Mucosa of rectum (tissue), 2 donors: ENCODE measurements at regions not wholly inside any gene's neighbourhood (a gene's known extent, or its start where the extent isn't known, plus 50 kb on each side); places are given as distances from the start of the nearest gene placed in this dataset.
"Not testable (repeated sequence)": the region's sequence is repeated elsewhere in the genome, so short reads cannot be mapped to it uniquely, and the experiment has no call there.

Source experiments
- H3K27ac ChIP-seq, 2 donors: one replicate each; pipeline ENCODE4 v1.7.0; 2013; ENCODE audit warnings: inconsistent platforms in 2 of 2, low read depth in 2 of 2, low read length in 2 of 2
- H3K27me3 ChIP-seq, 2 donors: one replicate each; pipeline ENCODE4 v1.7.0; 2013; ENCODE audit warnings: low read length in 2 of 2; ENCODE audit not compliant: control insufficient read depth in 2 of 2, insufficient read depth in 2 of 2
- H3K36me3 ChIP-seq, 2 donors: one replicate each; pipeline ENCODE4 v1.7.0; 2013; ENCODE audit warnings: low read length in 2 of 2; ENCODE audit not compliant: control insufficient read depth in 2 of 2, insufficient read depth in 2 of 2
- H3K4me1 ChIP-seq, 2 donors: one replicate each; pipeline ENCODE4 v1.7.0; 2013; ENCODE audit warnings: low read length in 2 of 2, mild to moderate bottlenecking in 1 of 2; ENCODE audit not compliant: control insufficient read depth in 2 of 2, insufficient read depth in 2 of 2
- H3K4me3 ChIP-seq, 2 donors: one replicate each; pipeline ENCODE4 v1.7.0; 2013; ENCODE audit warnings: low read length in 2 of 2
- H3K9ac ChIP-seq, 2 donors: one replicate each; pipeline ENCODE4 v1.7.0; 2013; ENCODE audit warnings: low read length in 2 of 2, low read depth in 1 of 2, mild to moderate bottlenecking in 1 of 2
- H3K9me3 ChIP-seq, 2 donors: one replicate each; pipeline ENCODE4 v1.7.0; 2013; ENCODE audit warnings: low read length in 2 of 2; ENCODE audit not compliant: control insufficient read depth in 2 of 2
- donor health status: healthy.
- donor health status: Normal muscosa, but diverticular disease.

DNA sequence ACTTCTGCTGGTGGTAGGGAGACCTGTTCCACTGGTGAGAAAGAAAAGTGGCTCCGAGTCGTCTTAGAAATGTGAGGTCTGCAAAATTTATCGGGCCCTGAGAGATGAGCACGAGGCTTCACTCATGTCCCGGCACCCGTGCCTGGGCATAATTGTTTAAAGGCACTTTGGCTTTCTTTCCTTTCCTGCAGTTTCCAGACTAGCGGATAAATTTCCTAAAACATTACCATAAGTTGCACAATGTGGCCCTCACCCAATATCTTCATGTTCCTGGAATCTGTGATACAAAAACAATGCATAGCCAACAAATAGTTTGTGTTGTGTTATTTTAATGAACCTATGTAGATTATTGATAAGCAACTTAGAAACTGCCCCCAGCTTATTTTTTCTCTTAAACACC, 52.6 kb upstream of the GOLGA8O start:
- not testable (repeated sequence) for H3K9me3 ChIP-seq, H3K4me3 ChIP-seq, H3K9ac ChIP-seq, H3K4me1 ChIP-seq, H3K27ac ChIP-seq, H3K27me3 ChIP-seq, H3K36me3 ChIP-seq

DNA sequence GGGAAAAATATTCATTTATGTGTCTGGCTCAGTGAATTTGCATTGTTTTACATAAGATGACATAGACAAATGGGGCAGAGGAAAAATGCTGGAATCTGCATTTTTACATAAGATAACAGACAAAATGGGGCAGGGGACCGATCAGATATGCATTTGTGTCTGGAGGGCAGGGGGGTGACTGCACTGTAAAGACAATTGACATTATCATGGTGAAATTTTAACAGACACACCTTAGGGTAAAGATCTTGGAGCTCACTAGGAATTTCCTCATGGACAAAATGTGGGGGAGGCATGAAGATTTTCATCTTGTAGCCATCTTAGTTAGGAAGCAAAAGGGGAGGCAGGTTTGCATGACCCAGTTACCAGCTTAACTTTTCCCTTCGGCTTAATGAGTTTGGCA, 51.4 kb upstream of the GOLGA8O start:
- not testable (repeated sequence) for H3K9me3 ChIP-seq, H3K27me3 ChIP-seq, H3K4me1 ChIP-seq, H3K4me3 ChIP-seq, H3K27ac ChIP-seq, H3K36me3 ChIP-seq, H3K9ac ChIP-seq

DNA sequence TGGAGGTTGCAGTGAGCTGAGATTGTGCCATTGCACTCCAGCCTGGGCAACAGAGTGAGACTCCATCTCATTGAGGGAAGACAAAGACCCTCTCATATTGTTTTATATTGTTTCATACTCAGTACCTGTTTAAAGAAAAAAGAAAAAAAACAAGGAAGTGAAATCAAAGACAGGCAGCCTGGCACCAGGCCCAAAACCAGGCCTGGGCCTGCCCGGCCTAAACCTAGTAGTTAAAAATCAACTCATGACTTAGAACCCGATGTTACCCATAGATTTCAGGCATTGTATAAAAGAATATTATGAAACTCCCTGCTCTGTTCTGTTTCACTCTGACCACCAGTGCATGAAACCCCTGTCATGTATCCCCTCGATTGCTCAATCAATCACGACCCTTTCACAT, 50.2 kb upstream of the GOLGA8O start:
- H3K9me3 ChIP-seq, H3K9ac ChIP-seq, H3K27ac ChIP-seq, H3K4me1 ChIP-seq, H3K27me3 ChIP-seq, H3K36me3 ChIP-seq, H3K4me3 ChIP-seq: not testable (repeated sequence)
